Hematopoietic multipotent progenitor cell treated with erythropoietin and hydrocortisone succinate and interleukin-3 and kit ligand, for 4 days (in vitro differentiated cells): ENCODE measurements at regions not wholly inside any gene's neighbourhood (a gene's known extent, or its start where the extent isn't known, plus 50 kb on each side); places are given as distances from the start of the nearest gene placed in this dataset.
A peak's percentile ranks its signal among the peaks of the same experiment; 100 is the strongest.

Experiments
- DNase-seq: peaks from one replicate; pipeline ENCODE4 v3.0.0-alpha.2; 2015

DNA sequence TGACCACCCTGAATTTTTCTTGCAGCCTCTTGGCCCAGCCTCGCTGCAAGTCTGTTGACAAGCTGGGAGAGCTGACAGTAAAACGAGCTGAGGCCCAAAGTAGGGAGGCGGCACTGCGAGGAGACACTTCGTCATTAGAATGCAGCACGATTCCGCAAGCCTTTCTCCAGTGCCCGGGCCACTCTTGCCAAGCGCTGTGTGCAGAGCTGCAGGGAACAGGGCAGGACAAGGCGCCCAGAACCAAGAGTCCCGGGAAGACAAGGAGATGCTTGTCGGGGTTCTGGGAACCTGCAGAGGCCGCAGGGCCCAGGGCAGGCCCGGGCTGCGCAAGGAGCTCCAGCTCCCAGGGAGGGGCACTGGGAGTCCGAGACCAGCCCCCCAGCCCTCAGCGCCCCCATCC, 187.1 kb downstream of the BCOR start:
- no peak for DNase-seq

DNA sequence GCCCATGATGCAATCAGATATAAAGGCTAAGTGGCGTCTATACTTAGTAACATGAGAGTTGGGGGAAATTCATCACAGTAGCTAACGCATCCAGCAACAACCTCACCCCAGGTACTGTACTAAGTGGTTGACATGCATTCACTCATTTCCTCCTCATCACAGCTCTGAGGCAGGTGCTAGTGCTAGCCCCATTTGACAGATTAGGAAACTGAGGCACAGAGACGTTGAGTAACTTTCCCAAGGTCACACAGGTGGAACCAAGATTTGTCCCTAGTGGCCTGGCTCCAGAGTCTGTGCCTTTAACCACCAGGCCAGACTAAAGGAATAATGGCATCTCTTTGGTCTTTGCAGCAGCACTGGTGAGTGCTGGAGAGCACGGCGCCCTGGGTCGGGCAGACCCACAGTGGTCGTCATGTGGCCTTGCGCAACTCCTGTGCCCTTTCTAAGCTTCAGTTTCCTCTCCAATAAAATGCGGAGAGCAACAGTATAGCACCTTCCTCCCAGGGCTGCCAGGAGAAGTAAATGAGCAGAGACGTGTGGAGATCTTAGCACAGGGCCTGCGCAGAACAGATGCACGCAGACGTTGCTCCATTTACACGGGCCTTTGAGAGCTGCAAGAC, 186.4 kb downstream of the BCOR start:
- DNase-seq, result no peak

DNA sequence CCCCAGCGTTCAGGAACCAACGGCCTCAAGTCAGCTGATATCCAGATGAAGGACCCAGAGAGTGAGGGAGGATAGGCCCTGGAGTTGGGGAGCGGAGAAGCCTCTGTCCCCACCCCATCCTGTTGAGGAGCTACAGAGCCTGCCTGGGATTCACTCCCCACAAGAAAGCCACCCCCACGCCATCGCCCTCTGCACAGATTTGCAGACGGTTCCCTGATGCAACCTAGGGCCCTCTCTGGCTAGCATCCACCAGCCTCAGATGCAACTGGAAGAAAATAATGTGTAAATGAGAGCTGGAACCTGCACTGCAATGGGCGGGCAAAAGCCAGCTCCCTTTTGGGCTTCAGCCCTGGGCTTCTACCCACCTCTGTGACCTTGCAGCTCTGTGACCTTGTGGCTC, 185.6 kb downstream of the BCOR start:
- DNase-seq, result no peak

DNA sequence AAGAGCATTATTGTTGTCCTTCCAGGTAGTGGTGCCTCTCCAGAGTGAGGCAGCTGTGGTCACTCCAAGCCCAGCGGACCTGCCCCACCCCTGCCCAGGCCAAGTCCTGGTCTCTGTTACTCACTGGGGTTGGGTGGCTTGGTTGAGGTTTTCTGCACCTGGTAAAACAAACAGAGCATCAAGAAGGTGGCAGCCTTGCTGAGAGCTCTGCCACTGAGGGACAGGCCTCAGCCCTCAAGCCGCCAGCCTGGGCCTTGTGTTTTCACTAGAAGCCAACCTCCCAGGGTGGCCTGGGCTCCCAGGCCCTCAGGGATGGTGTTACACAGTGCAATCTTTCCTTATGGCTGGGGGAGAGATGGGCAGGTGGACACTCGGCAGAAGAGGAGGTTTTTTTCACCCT, 182.7 kb downstream of the BCOR start:
- DNase-seq, result no peak

DNA sequence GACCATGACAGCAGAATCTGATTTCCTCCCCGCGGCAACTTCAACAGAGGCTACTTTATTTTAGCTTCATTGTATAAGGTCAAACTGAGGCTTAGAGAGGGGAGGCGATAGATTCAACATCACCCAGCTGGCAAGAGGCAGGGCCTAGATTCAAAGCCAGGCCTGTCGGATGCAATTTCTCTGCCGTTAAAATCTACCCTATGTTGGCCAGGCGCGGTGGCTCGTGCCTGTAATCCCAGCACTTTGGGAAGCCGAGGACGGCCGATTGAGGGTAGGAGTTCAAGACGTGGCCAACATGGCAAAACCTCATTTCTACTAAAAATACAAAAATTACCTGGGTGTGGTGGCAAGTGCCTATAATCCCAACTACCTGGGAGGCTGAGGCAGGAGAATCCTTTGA, 182.2 kb downstream of the BCOR start:
- DNase-seq, result no peak

DNA sequence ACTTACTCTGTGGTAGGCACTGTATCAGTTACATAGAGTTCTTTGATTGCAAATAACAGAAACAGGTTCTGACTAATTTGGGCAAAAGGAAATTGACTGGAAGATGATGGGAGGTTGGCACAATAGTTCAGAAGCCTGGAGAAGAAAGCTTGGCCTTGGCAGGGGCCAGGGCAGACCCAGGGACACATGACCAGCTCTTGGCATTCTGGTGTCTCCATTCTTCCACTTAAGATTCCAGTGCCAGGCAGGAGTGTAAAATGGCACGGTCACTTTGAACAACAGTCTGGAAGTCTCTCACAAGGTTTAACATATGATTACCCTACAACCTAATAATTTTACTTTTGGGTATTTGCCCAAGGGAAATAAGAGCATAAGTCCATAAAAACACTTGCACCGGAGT, 175.9 kb downstream of the BCOR start:
- DNase-seq, result no peak

DNA sequence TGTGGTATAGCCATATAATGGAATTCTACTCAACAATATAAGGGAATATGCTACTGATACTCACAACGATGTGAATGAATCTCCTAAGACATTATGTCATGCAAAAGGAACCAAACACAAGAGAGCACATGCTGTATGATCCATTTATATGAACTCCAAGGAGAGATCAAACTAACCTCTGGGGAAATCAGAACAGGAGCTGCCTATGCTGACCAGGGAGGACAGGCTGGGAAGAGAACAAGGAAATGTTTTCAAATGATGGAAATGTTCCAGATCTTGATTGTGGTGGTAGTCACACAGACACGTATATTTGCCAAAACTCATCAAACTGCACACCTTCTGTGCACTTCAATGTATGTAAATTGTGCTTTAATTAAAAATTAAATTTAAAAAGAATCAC, 175.3 kb downstream of the BCOR start:
- DNase-seq, result no peak

DNA sequence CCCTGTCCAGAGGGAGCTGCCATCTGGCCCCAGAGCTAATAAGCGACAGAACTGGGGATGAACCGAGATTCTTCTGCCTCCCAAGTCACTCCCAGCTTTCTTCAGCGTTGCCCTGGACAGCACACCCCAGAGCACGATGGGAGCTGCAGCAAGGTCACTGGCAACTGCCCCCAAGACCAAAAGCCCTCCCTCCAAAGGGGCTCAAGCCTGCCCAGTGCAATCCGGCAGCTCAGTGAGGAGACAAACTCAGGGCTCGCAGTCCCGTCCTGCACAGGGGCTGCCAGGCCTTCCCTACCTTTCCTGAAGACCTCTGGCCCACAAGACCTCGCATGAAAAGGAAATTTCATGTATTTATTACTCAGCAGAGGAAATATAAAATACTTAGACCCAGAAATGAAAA, 174.8 kb downstream of the BCOR start:
- no peak for DNase-seq

DNA sequence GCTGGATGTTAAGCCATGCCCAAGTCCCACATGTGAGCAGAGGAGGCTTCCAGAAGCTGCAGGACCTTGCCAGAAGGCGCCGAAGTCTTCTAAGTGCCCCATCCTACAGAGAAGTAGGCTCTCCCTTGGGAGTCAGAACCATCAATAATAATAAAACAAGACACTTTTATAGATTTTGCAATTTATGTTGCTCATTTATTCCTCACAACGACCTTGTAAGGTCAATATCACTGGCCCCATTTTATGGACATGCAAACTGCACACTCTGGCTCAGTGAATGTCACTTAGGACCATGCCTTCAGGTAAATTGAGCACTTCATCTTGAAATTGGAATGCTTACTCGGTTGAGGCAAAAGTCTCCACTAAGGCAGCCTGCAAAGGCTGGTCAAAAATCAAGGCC, 170.4 kb downstream of the BCOR start:
- no peak for DNase-seq

DNA sequence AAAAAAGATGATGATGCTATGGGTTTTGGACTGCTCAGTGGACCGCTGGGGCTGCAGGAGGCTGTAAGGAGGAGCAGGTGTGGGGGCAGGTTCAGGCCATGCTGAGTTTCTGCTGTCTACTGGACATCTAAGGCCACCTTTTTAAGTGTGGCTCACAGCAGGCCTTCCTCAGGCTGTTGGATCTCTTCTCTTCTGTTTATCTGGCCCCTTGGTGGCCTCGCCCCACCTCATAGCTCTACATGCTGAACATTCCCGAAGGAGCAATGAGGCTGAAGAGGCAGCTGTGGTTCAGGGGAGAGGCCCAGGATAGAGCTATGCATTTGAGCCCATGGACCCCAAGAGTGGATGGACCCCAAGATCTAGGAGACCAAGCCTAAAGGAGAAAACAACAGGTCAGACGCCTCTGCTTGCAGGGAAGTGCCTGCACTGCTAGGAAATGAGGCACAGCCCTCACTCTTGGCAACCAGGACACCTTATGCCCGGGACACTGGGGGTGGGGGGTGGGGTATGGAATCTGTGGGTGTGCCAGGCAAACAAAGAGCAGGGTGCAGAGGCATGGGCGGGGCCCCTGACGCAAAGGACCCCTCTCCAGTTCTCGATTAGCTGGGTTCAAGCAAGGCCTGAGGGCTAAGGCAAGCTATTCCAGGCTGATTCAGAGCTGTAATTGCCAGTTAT, 168.9 kb downstream of the BCOR start:
- no peak for DNase-seq

DNA sequence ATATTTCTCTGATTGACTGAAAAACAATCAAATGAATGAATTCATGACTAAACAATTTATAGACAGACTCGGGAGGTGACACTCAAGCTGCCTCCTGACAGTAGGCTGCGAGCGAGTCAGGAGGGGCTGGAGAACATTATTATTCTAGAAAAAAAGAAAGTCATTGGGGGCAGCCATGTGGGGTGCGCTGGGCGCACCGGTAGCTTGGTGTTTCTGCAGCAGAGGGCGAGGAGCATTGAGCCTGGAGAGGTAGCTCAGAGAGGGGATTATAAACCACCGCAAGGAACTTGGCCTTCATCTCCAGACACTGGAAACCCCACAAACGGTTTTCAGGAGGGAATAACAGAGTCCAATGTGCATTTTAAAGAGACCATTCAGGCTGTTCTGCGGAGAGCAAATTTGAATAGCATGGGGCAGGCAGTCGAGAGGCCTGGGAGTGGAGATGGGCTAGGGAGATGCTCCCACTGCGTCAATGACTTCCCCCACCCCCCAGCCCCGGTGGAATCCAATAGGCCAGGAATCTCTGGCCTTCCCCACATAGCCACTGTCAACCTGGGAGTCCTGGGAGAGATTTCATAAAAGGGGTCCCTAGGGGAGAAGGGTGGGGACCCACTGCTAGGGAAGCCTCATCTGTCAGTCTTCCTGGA, 168.3 kb downstream of the BCOR start:
- DNase-seq, result no peak

DNA sequence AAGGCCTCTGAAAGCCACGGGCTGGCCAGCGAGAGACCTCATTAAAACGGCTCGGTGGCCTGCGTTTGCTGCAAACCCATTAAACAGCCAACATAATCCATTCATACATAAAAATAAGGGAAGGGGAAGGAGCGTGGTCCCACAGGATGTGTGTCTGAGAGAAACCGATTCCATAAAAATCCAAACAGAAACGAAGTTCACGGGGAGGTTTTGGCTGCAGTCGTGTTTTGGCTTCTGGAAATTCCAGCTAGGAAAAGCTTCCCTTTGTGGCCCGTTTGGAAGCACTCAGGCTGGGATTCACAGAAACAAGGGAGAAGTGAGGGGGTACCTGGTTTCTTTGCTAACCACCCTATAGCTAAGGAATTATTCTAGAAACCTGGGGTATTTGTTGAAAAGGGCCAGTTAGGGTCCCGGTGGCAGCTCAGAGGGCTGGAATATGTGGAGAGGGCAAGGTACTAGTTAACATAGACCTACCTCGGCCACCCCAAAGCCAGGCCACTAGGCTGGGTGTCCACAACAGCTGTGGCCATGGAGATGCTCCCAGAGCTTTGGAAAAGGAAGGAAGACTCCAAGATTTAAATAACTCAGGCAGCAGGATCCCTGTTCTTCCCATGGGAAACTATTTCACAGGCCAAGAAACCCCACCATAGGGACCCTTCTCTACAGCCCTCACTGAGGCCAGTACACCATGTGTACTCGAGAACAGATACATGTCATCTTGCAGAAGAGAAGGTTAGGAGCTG, 166.8 kb downstream of the BCOR start:
- no peak for DNase-seq

DNA sequence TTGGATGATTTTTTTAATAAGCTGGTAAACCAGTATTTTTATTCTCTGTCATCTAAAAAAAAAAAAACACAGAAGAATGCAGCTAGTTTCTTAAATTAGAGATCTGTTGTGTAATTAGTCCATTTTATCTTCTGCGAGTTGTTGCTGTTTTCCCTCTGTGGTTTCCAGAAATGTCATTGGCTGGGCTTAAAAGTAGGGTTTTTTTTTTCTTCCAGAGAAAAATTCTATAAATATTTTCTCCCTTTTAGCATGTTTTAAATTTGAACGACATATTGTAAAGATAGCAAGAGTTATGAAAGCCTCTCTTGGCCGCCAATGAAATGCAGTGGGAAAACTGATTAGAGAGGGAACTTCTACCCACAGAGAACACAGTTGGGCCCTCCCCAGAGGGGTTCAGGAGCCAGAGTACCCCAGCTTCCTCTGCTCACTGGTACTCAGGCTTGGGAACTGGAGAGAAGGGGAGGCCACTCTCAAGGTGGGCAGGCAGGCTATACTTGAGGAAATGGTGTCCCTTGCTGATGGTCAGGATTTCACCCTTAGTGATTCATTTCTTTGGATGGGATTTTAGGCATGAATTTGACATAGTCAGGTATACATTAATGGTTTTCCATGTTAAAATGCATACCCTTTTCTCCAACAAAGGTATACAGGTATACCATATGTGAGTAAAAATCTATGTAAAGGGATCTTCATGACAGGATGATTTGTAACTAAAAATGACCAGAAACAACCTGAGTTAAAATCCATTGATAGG, 166.1 kb downstream of the BCOR start:
- no peak for DNase-seq

DNA sequence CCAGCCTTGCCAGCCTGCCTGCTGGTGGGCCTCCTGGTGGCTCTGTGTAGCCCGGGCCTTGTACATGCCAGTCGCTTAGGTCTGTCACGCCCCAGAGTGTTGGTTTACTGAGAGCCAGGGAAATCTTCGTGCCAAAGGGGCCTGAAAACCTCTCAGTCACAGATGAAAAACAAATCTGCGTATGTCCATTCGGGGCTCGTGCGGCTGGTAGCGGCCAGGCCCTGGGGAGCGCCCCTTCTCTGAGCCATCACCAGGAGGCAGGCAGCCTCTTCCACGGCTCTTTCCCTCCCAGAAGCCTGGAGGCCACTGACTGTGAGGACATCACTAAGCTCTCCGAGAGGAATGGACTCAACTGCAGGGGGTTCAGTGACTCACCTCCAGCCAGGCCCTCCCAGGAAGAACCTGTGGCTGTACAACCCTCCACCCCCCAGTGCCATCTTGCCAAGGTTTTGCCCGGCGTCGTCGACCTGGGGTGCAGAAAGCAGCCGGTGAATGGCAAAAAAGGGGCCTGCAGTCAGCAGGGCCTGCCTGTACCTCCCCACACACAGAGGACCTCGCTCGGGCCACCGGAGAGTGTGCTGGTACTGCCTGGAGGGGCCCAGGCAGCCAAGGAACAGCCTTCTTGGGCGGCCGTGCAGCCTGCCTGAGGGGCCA, 162.2 kb downstream of the BCOR start:
- DNase-seq, result no peak

DNA sequence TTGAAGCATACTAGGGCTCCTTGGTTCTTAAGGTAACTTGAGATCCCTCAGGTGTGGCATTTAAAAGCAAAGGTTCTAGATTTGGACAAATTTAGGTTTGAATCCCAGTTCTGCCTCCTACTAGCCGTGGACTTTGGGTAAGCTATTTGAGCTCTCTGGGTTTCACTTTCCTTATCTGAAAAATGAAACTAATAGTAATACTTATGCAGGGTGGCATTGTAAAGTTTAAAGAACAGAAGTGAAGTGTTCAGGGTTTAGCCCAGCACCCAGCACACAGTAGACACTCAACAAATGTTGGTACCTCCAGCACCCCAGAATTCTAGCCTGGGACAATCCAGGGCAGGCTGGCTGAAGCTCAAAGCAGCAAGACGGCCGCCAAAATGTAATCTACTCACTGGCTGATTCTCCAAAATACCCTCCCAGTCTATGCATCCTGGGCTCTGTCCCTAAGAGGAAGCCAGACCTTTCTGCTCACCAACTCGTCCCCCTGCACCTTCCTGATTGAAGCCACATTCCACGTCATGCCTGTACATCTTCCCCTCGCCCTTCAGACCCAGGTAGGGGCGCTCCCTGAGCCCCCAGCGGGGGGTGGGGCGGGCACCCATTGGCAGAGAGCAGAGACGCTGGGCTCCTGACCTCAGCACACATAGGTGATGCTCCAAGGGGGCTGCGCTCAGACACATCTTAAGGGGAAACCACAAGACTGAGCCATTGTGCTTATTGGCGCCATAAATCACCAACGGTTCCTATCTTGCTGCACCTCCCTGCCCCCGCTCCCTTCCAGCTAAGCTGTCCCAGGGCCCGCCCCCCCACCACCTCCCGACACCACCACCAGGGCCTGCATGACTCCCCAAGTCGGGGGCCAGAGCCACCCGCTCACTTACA, 160.6 kb downstream of the BCOR start:
- peak; percentile 36 for DNase-seq

DNA sequence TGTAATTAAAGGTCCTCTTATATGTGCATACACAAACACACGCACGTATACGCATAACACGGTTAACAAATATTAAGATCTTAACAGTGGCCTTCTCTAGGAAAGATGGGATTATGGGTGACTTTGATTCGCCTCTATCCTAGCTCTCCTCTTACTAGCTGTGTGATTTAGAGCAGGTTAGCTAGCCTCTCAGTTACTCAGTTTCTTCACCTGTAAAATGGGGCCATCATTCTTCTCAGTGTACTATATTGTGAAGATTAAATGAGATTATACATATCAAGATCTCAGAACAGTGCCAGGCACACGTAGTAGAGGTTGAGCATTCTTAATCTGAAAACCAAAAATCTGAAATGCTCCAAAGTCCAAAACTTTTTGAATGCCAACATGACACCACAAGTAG, 159.3 kb downstream of the BCOR start:
- DNase-seq, result no peak

DNA sequence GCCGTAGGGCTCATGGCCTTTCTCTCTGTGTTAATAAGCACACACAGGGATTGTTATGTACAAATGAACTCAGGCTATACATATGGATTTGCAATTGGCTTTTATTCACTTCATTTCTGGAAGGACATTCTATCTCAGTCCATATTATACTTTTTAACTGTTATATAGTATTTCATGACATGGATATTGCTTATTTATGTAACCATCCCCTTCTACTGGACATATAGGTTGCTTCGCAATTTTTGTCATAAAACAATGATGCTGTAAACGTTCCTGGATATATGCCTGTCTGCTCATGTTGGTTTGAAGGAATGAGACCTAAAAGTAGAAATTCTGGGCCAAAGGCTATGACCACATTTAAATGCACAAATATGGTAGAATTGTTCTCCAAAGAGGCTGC, 158.1 kb downstream of the BCOR start:
- DNase-seq, result no peak

DNA sequence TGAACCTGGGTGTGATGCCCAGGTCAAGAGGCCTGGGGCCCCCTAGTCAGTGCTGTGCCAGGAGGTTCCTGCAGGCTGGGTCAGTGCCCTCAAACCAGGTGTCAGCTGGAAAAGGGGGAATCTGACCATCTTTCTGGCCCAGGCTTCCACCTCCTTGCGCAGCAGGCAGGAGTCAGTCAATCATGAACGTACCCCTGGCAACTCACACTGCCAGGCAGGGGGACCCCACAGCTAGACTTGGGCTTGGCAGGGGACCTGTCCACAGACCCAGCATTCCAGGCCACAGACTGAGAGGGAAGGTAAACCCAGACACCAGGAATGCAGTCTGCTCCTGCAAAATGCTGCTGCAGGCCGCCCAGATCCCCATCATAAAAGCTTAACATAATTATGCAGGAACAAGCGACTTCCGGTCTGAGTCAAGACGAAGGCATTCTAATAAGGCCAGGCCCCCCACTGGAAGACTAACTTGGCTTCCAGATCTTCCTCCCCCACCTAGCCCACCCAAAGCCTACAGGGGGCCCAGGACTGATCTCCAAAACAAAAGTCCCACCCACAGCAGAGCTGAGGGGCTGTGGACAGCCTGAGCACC, 156.3 kb downstream of the BCOR start:
- no peak for DNase-seq

DNA sequence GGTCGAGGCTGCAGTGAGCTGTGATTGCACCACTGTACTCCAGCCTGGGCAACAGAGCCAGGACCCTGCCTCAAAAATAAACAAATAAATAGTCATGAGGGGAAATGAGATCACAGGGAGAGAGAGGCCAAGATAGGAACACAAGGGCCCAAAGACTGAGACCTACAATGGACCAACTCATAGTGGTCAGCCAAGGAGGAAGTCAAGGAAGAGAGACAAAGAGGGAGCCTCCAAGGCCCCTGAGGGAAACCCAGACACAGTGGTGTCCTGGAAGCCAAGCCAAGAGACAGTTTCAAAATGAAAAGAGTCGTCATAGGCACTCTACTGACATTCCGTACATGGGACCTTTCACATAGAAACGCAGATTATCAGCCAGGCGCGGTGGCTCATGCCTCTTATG, 153.3 kb downstream of the BCOR start:
- no peak for DNase-seq

DNA sequence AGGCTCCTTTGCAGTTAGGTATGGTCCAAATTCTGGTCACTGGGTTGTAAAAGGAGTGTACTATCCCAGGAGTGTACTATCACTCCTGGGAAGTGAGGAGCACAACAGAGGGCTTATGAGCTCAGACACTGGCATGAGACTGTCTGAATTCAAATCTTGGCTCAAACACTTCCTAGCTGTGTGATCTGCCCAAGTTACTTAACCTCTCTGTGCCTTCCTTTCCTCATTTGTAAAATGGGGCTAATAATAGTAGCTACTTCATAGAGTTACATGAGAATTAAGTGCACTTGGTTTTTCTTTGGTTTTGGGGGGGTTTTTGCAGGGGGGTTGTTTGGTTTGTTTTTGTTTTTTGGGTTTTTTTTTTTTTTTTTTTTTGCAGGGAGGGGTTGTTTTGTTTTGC, 152.0 kb downstream of the BCOR start:
- DNase-seq, result no peak

DNA sequence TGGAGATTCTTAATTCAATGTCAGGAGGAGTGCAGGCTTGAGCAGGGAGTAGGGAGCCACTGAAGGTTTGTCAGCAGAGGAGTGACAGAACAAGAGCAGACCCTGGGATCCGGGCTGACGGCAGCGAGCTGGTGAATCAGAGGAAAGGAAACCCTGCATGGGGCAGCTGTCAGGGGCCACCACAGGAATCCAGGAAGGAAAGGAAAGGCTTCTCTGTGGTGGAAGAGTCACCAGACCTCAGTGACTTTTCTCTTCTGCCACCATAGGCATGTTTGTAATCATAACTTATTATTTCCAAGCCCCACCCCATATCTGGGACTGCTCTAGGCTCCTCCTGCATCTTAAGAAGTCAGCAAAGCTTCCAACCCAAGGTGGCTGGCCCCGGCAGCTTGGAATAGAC, 150.9 kb downstream of the BCOR start:
- DNase-seq, result peak; percentile 26
